HG03442 (cell line): ENCODE measurements at regions not wholly inside any gene's neighbourhood (a gene's known extent, or its start where the extent isn't known, plus 50 kb on each side); places are given as distances from the start of the nearest gene placed in this dataset.
A peak's percentile ranks its signal among the peaks of the same experiment; 100 is the strongest.

Experiments used
- ATAC-seq: cut with Tn5 transposase; IDR thresholded peaks from one replicate; pipeline ENCODE4 v1.9.1; 2021; ENCODE audit warnings: mild to moderate bottlenecking, moderate library complexity; ENCODE audit not compliant: unreplicated experiment

- ATAC-seq, result no peak
These were observed 75.3 kb upstream of the RIPOR2 start for GRCh38 chr6:25010902-25011625.

GRCh38 chr6:25012657-25013056, 76.9 kb upstream of the RIPOR2 start:
- no peak for ATAC-seq

- no peak for ATAC-seq
These were observed 77.5 kb upstream of the RIPOR2 start for GRCh38 chr6:25013246-25013645.

- no peak for ATAC-seq
These were observed 78.6 kb upstream of the RIPOR2 start for GRCh38 chr6:25014369-25014768.

GRCh38 chr6:25014791-25015560, 79.2 kb upstream of the RIPOR2 start:
- no peak for ATAC-seq

- ATAC-seq, result no peak
These were observed 80.4 kb upstream of the RIPOR2 start for GRCh38 chr6:25016014-25016720.

- no peak for ATAC-seq
These were observed 81.7 kb upstream of the RIPOR2 start for GRCh38 chr6:25017486-25017885.

- peak; percentile 74 for ATAC-seq
These were observed 82.3 kb upstream of the RIPOR2 start for GRCh38 chr6:25017932-25018567.

- ATAC-seq, result no peak
These were observed 82.8 kb upstream of the RIPOR2 start for GRCh38 chr6:25018568-25018954.

- no peak for ATAC-seq
These were observed 86.4 kb upstream of the RIPOR2 start for GRCh38 chr6:25022140-25022553.

- ATAC-seq, result no peak
These were observed 88.0 kb upstream of the RIPOR2 start for GRCh38 chr6:25023781-25024180.

- no peak for ATAC-seq
These were observed 89.1 kb upstream of the RIPOR2 start for GRCh38 chr6:25024821-25025220.

- ATAC-seq, result no peak
These were observed 89.6 kb upstream of the RIPOR2 start for GRCh38 chr6:25025248-25025918.

GRCh38 chr6:25025919-25026301, 90.2 kb upstream of the RIPOR2 start:
- ATAC-seq, result no peak

- ATAC-seq, result no peak
These were observed 91.0 kb upstream of the RIPOR2 start for GRCh38 chr6:25026723-25027122.

- ATAC-seq, result peak; percentile 94
These were observed 91.6 kb upstream of the RIPOR2 start for GRCh38 chr6:25027221-25027916.

GRCh38 chr6:25028328-25028727, 92.6 kb upstream of the RIPOR2 start:
- ATAC-seq, result no peak

GRCh38 chr6:25032934-25033333, 97.2 kb upstream of the RIPOR2 start:
- no peak for ATAC-seq

- no peak for ATAC-seq
These were observed 98.7 kb upstream of the RIPOR2 start for GRCh38 chr6:25034431-25034921.

- no peak for ATAC-seq
These were observed 99.4 kb upstream of the RIPOR2 start for GRCh38 chr6:25035174-25035511.
